ENCODE measurements at regions not wholly inside any gene's neighbourhood (a gene's known extent, or its start where the extent isn't known, plus 50 kb on each side); places are given as distances from the start of the nearest gene placed in this dataset.
A peak's percentile ranks its signal among the peaks of the same experiment; 100 is the strongest.
"Not testable (repeated sequence)": the region's sequence is repeated elsewhere in the genome, so short reads cannot be mapped to it uniquely, and the experiment has no call there.

DNA sequence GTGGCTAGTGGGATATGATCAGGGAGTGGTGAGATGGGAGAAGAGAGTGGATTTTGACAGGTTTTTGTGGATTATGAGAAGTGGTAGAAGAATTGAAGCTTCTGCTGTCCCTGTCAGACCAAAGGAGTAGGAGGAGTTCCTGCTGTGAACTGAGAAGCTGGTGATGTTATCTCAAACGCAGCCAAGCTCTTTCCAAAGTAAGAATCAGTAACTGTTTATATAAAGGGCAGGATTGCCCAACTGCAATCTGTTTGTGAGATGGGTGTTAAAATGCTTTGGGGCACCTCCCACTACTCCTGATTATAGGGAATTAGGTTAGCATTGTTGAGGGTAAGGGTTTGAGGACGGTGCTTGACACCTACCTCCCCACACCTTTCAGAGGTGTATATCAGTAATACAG, 60.5 kb upstream of the USP25 start:
- Histone ChIP-seq H3K4me3 (no peak overlapping the region), H3K27me3 (ENCODE audit: insufficient read depth in 3 of 3, low read length in 2 of 3) (no peaks in the 10 kb centered on the region), H3K4me1 (peaks cover 3% of the 10 kb centered on the region), H3K27ac (no peak overlapping the region), H3K36me3 (ENCODE audit: insufficient read depth in 1 of 2, low read depth in 1 of 2) (no peaks in the 10 kb centered on the region), H3K9me3 (no peaks in the 10 kb centered on the region)
- intact Hi-C loops (cut with DNase I) = no loop called here
- DNase-seq (no peak), ATAC-seq (peak in 2 of 4 donors; percentile 17 to 29)
- TF ChIP-seq, protein P1, sequence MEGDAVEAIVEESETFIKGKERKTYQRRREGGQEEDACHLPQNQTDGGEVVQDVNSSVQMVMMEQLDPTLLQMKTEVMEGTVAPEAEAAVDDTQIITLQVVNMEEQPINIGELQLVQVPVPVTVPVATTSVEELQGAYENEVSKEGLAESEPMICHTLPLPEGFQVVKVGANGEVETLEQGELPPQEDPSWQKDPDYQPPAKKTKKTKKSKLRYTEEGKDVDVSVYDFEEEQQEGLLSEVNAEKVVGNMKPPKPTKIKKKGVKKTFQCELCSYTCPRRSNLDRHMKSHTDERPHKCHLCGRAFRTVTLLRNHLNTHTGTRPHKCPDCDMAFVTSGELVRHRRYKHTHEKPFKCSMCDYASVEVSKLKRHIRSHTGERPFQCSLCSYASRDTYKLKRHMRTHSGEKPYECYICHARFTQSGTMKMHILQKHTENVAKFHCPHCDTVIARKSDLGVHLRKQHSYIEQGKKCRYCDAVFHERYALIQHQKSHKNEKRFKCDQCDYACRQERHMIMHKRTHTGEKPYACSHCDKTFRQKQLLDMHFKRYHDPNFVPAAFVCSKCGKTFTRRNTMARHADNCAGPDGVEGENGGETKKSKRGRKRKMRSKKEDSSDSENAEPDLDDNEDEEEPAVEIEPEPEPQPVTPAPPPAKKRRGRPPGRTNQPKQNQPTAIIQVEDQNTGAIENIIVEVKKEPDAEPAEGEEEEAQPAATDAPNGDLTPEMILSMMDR (IDR thresholded peaks at IDR 0.05) = no peak
- 21 to 41% (median 31%) methylated on average over 2 of the region's 2 CpGs for WGBS, 3 donors

DNA sequence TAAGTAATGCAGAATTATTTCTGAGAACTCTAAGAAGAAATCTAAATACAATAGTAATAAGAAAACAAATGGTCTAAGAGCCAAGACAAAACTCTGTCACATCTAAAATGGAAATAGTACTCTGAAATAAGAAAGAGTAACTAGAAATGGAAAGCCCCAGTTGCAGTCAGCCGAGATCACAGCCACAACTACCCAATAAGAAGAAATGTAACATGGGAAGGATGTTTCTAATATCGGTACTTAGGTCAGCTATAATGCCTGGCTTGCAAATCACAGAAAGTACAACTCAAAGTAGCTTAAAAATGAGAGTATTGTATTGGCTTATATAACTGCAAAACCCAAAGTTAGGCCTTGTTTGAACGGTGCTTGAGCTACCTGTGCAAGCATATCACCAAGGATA, 58.6 kb upstream of the USP25 start:
- H3K9me3 ChIP-seq = no peaks in the 10 kb centered on the region
- ATAC-seq (no peak), DNase-seq (no peak)
- intact Hi-C loops (cut with DNase I) = no loop called here
- no peak overlapping the region for H3K27ac ChIP-seq
- TF ChIP-seq, protein P1 (IDR thresholded peaks at IDR 0.05) = no peak
- peaks cover 3% of the 10 kb centered on the region for H3K4me1 ChIP-seq
- H3K4me3 ChIP-seq = no peak overlapping the region
- 68 to 92% (median 84%) methylated on average over 3 of the region's 3 CpGs for WGBS, 3 donors
- no peaks in the 10 kb centered on the region for H3K36me3 ChIP-seq (ENCODE audit: insufficient read depth in 1 of 2, low read depth in 1 of 2)
- no peaks in the 10 kb centered on the region for H3K27me3 ChIP-seq (ENCODE audit: insufficient read depth in 3 of 3, low read length in 2 of 3)

DNA sequence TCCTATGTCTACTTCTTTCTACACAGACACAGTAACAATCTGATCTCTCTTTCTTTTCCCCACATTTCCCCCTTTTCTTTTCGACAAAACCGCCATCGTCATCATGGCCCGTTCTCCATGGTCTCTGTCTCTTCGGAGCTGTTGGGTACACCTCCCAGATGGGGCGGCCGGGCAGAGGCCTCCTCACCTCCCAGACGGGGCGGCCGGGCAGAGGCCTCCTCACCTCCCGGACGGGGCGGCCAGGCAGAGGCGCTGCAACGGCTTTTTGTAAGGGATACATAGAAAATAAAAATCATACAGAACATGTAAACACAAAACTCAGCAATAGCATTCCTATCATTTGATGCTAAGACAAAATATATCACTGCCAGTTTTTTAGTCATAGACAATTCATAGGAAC, 57.2 kb upstream of the USP25 start:
- ATAC-seq; H3K27ac ChIP-seq; H3K4me3 ChIP-seq; H3K36me3 ChIP-seq (ENCODE audit: insufficient read depth in 1 of 2, low read depth in 1 of 2); H3K4me1 ChIP-seq; intact Hi-C loops (cut with DNase I); DNase-seq; H3K9me3 ChIP-seq; H3K27me3 ChIP-seq (ENCODE audit: insufficient read depth in 3 of 3, low read length in 2 of 3): not testable (repeated sequence)
- WGBS, 3 donors = 95 to 97% (median 97%) methylated on average over 15 of the region's 15 CpGs

DNA sequence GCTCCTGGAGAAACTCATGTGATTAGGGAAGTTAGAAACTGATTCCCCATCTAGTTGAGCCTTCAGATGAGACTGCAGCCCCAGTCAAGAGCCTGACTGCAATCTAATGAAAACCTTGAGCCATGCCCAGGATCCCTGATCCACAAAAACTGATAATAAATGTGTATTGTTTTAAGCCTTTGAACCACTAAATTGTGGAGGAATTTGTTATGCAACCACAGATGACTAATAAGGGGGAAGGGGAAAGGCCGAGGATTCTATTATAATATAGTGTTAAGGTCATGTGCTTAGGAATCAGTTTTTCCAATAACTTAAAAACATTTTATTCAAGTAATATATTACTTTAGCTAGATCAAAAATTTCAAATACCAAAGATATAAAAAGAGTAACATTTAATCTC, 52.8 kb upstream of the USP25 start:
- ATAC-seq = no peak
- no peak overlapping the region for H3K27ac ChIP-seq

DNA sequence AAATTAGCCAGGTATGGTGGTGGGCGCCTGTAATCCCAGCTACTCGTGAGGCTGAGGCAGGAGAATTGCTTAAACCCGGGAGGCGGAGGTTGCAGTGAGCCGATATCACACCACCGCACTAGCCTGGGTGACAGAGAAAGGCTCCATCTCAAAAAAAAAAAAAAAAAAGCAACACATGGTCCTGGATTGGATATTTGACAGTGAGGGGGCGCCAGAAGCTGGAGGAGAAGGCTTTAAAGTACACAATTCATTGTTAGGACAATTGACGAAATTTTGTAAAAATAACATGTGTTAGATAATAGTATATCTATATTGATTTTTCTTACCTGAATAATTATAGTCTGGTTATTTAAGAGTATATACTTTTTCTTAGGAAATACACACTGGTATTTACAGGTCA, 50.2 kb upstream of the USP25 start:
- Histone ChIP-seq H3K36me3 (ENCODE audit: insufficient read depth in 1 of 2, low read depth in 1 of 2) (no peaks in the 10 kb centered on the region), H3K4me3 (no peak overlapping the region), H3K4me1 (peaks cover 6% of the 10 kb centered on the region), H3K27ac (no peak overlapping the region), H3K27me3 (ENCODE audit: insufficient read depth in 3 of 3, low read length in 2 of 3) (no peaks in the 10 kb centered on the region), H3K9me3 (no peaks in the 10 kb centered on the region)
- ATAC-seq = no peak
- WGBS, 3 donors = 89 to 92% (median 92%) methylated on average over 8 of the region's 8 CpGs
- intact Hi-C loops (cut with DNase I) = no loop called here
- TF ChIP-seq, protein P1 (IDR thresholded peaks at IDR 0.05) = no peak
- no peak for DNase-seq

More for the DNA sequence above, 52.8 kb upstream of the USP25 start:
- intact Hi-C loops (cut with DNase I) = no loop called here
- no peak for DNase-seq
- H3K4me3 ChIP-seq = no peak overlapping the region
- no peaks in the 10 kb centered on the region for H3K9me3 ChIP-seq
- 75 to 93% (median 86%) methylated on average over 1 of the region's 1 CpG for WGBS, 3 donors
- no peaks in the 10 kb centered on the region for H3K36me3 ChIP-seq (ENCODE audit: insufficient read depth in 1 of 2, low read depth in 1 of 2)
- no peaks in the 10 kb centered on the region for H3K4me1 ChIP-seq
- no peaks in the 10 kb centered on the region for H3K27me3 ChIP-seq (ENCODE audit: insufficient read depth in 3 of 3, low read length in 2 of 3)
- TF ChIP-seq, protein P1 (IDR thresholded peaks at IDR 0.05) = no peak
